ENCODE measurements at regions not wholly inside any gene's neighbourhood (a gene's known extent, or its start where the extent isn't known, plus 50 kb on each side); places are given as distances from the start of the nearest gene placed in this dataset.

GRCh38 chr6:168989421-168989820 lies 264.2 kb downstream of the THBS2 start:
- H3K27me3 ChIP-seq (ENCODE audit: control insufficient read depth in 1 of 2, insufficient read depth in 2 of 2, low read length in 2 of 2) = no peaks in the 10 kb centered on the region
- H3K36me3 ChIP-seq (ENCODE audit: control insufficient read depth in 2 of 2, insufficient read depth in 2 of 2, low read length in 2 of 2) = no peaks in the 10 kb centered on the region
- H3K9ac ChIP-seq (ENCODE audit: low read length in 2 of 2) = no peak overlapping the region
- H3K27ac ChIP-seq (ENCODE audit: low read length) = no peak overlapping the region
- H3K4me3 ChIP-seq (ENCODE audit: low read length in 2 of 2) = no peak overlapping the region
- H3K4me1 ChIP-seq (ENCODE audit: control insufficient read depth, insufficient read depth, low read length) = peaks cover 9% of the 10 kb centered on the region
- no peaks in the 10 kb centered on the region for H3K9me3 ChIP-seq (ENCODE audit: control insufficient read depth in 2 of 2, low read length in 2 of 2)

- peaks cover 9% of the 10 kb centered on the region for H3K4me1 ChIP-seq (ENCODE audit: control insufficient read depth, insufficient read depth, low read length)
- H3K27ac ChIP-seq (ENCODE audit: low read length) = no peak overlapping the region
- no peaks in the 10 kb centered on the region for H3K9me3 ChIP-seq (ENCODE audit: control insufficient read depth in 2 of 2, low read length in 2 of 2)
- no peak overlapping the region for H3K4me3 ChIP-seq (ENCODE audit: low read length in 2 of 2)
- H3K36me3 ChIP-seq (ENCODE audit: control insufficient read depth in 2 of 2, insufficient read depth in 2 of 2, low read length in 2 of 2) = no peaks in the 10 kb centered on the region
- H3K9ac ChIP-seq (ENCODE audit: low read length in 2 of 2) = no peak overlapping the region
- H3K27me3 ChIP-seq (ENCODE audit: control insufficient read depth in 1 of 2, insufficient read depth in 2 of 2, low read length in 2 of 2) = no peaks in the 10 kb centered on the region
Measured at GRCh38 chr6:168988801-168989200, 264.8 kb downstream of the THBS2 start.

- Histone ChIP-seq H3K9ac (ENCODE audit: low read length in 2 of 2) (no peak overlapping the region), H3K4me3 (ENCODE audit: low read length in 2 of 2) (no peak overlapping the region), H3K27ac (ENCODE audit: low read length) (no peak overlapping the region), H3K9me3 (ENCODE audit: control insufficient read depth in 2 of 2, low read length in 2 of 2) (no peaks in the 10 kb centered on the region), H3K27me3 (ENCODE audit: control insufficient read depth in 1 of 2, insufficient read depth in 2 of 2, low read length in 2 of 2) (no peaks in the 10 kb centered on the region), H3K4me1 (ENCODE audit: control insufficient read depth, insufficient read depth, low read length) (peaks cover 9% of the 10 kb centered on the region), H3K36me3 (ENCODE audit: control insufficient read depth in 2 of 2, insufficient read depth in 2 of 2, low read length in 2 of 2) (no peaks in the 10 kb centered on the region)
Measured at GRCh38 chr6:168988280-168988679, 265.4 kb downstream of the THBS2 start.

- no peak overlapping the region for H3K4me3 ChIP-seq (ENCODE audit: low read length in 2 of 2)
- H3K36me3 ChIP-seq (ENCODE audit: control insufficient read depth in 2 of 2, insufficient read depth in 2 of 2, low read length in 2 of 2) = no peaks in the 10 kb centered on the region
- H3K27me3 ChIP-seq (ENCODE audit: control insufficient read depth in 1 of 2, insufficient read depth in 2 of 2, low read length in 2 of 2) = no peaks in the 10 kb centered on the region
- peaks cover 9% of the 10 kb centered on the region for H3K4me1 ChIP-seq (ENCODE audit: control insufficient read depth, insufficient read depth, low read length)
- H3K9me3 ChIP-seq (ENCODE audit: control insufficient read depth in 2 of 2, low read length in 2 of 2) = no peaks in the 10 kb centered on the region
- no peak overlapping the region for H3K9ac ChIP-seq (ENCODE audit: low read length in 2 of 2)
- H3K27ac ChIP-seq (ENCODE audit: low read length) = no peak overlapping the region
Measured at GRCh38 chr6:168985705-168986104, 267.9 kb downstream of the THBS2 start.

- no peak overlapping the region for H3K4me3 ChIP-seq (ENCODE audit: low read length in 2 of 2)
- H3K36me3 ChIP-seq (ENCODE audit: control insufficient read depth in 2 of 2, insufficient read depth in 2 of 2, low read length in 2 of 2) = no peaks in the 10 kb centered on the region
- peaks cover 0 to 4% of the 10 kb centered on the region in 2 donors for H3K9me3 ChIP-seq (ENCODE audit: control insufficient read depth in 2 of 2, low read length in 2 of 2)
- H3K27me3 ChIP-seq (ENCODE audit: control insufficient read depth in 1 of 2, insufficient read depth in 2 of 2, low read length in 2 of 2) = no peaks in the 10 kb centered on the region
- H3K9ac ChIP-seq (ENCODE audit: low read length in 2 of 2) = no peak overlapping the region
- H3K27ac ChIP-seq (ENCODE audit: low read length) = no peak overlapping the region
- H3K4me1 ChIP-seq (ENCODE audit: control insufficient read depth, insufficient read depth, low read length) = peaks cover 2% of the 10 kb centered on the region
Measured at GRCh38 chr6:168983925-168984324, 269.7 kb downstream of the THBS2 start.

- no peak overlapping the region for H3K27ac ChIP-seq (ENCODE audit: low read length)
- H3K27me3 ChIP-seq (ENCODE audit: control insufficient read depth in 1 of 2, insufficient read depth in 2 of 2, low read length in 2 of 2) = no peaks in the 10 kb centered on the region
- no peak overlapping the region for H3K4me3 ChIP-seq (ENCODE audit: low read length in 2 of 2)
- H3K36me3 ChIP-seq (ENCODE audit: control insufficient read depth in 2 of 2, insufficient read depth in 2 of 2, low read length in 2 of 2) = no peaks in the 10 kb centered on the region
- H3K4me1 ChIP-seq (ENCODE audit: control insufficient read depth, insufficient read depth, low read length) = no peaks in the 10 kb centered on the region
- H3K9me3 ChIP-seq (ENCODE audit: control insufficient read depth in 2 of 2, low read length in 2 of 2) = peaks cover 0 to 4% of the 10 kb centered on the region in 2 donors
- no peak overlapping the region for H3K9ac ChIP-seq (ENCODE audit: low read length in 2 of 2)
Measured at GRCh38 chr6:168981187-168981586, 272.5 kb downstream of the THBS2 start.

- Histone ChIP-seq H3K9me3 (ENCODE audit: control insufficient read depth in 2 of 2, low read length in 2 of 2) (peaks cover 0 to 4% of the 10 kb centered on the region in 2 donors), H3K4me1 (ENCODE audit: control insufficient read depth, insufficient read depth, low read length) (no peaks in the 10 kb centered on the region), H3K9ac (ENCODE audit: low read length in 2 of 2) (no peak overlapping the region), H3K4me3 (ENCODE audit: low read length in 2 of 2) (no peak overlapping the region), H3K36me3 (ENCODE audit: control insufficient read depth in 2 of 2, insufficient read depth in 2 of 2, low read length in 2 of 2) (no peaks in the 10 kb centered on the region), H3K27me3 (ENCODE audit: control insufficient read depth in 1 of 2, insufficient read depth in 2 of 2, low read length in 2 of 2) (no peaks in the 10 kb centered on the region), H3K27ac (ENCODE audit: low read length) (no peak overlapping the region)
Measured at GRCh38 chr6:168979254-168979653, 274.4 kb downstream of the THBS2 start.

- Histone ChIP-seq H3K36me3 (ENCODE audit: control insufficient read depth in 2 of 2, insufficient read depth in 2 of 2, low read length in 2 of 2) (no peaks in the 10 kb centered on the region), H3K4me1 (ENCODE audit: control insufficient read depth, insufficient read depth, low read length) (peaks cover 2% of the 10 kb centered on the region), H3K9ac (ENCODE audit: low read length in 2 of 2) (no peak overlapping the region), H3K27me3 (ENCODE audit: control insufficient read depth in 1 of 2, insufficient read depth in 2 of 2, low read length in 2 of 2) (no peaks in the 10 kb centered on the region), H3K27ac (ENCODE audit: low read length) (no peak overlapping the region), H3K9me3 (ENCODE audit: control insufficient read depth in 2 of 2, low read length in 2 of 2) (no peaks in the 10 kb centered on the region), H3K4me3 (ENCODE audit: low read length in 2 of 2) (no peak overlapping the region)
Measured at GRCh38 chr6:168972128-168972527, 281.5 kb downstream of the THBS2 start.

- no peak overlapping the region for H3K27ac ChIP-seq (ENCODE audit: low read length)
- H3K27me3 ChIP-seq (ENCODE audit: control insufficient read depth in 1 of 2, insufficient read depth in 2 of 2, low read length in 2 of 2) = no peaks in the 10 kb centered on the region
- H3K4me1 ChIP-seq (ENCODE audit: control insufficient read depth, insufficient read depth, low read length) = peaks cover 2% of the 10 kb centered on the region
- H3K9me3 ChIP-seq (ENCODE audit: control insufficient read depth in 2 of 2, low read length in 2 of 2) = no peaks in the 10 kb centered on the region
- H3K36me3 ChIP-seq (ENCODE audit: control insufficient read depth in 2 of 2, insufficient read depth in 2 of 2, low read length in 2 of 2) = no peaks in the 10 kb centered on the region
- H3K9ac ChIP-seq (ENCODE audit: low read length in 2 of 2) = no peak overlapping the region
- no peak overlapping the region for H3K4me3 ChIP-seq (ENCODE audit: low read length in 2 of 2)
Measured at GRCh38 chr6:168971549-168971948, 282.1 kb downstream of the THBS2 start.

- H3K9ac ChIP-seq (ENCODE audit: low read length in 2 of 2) = no peak overlapping the region
- H3K36me3 ChIP-seq (ENCODE audit: control insufficient read depth in 2 of 2, insufficient read depth in 2 of 2, low read length in 2 of 2) = no peaks in the 10 kb centered on the region
- H3K27ac ChIP-seq (ENCODE audit: low read length) = no peak overlapping the region
- H3K9me3 ChIP-seq (ENCODE audit: control insufficient read depth in 2 of 2, low read length in 2 of 2) = no peaks in the 10 kb centered on the region
- no peak overlapping the region for H3K4me3 ChIP-seq (ENCODE audit: low read length in 2 of 2)
- no peaks in the 10 kb centered on the region for H3K27me3 ChIP-seq (ENCODE audit: control insufficient read depth in 1 of 2, insufficient read depth in 2 of 2, low read length in 2 of 2)
- H3K4me1 ChIP-seq (ENCODE audit: control insufficient read depth, insufficient read depth, low read length) = peaks cover 2% of the 10 kb centered on the region
Measured at GRCh38 chr6:168968801-168969200, 284.8 kb downstream of the THBS2 start.

- H3K9ac ChIP-seq (ENCODE audit: low read length in 2 of 2) = no peak overlapping the region
- no peak overlapping the region for H3K4me3 ChIP-seq (ENCODE audit: low read length in 2 of 2)
- no peaks in the 10 kb centered on the region for H3K36me3 ChIP-seq (ENCODE audit: control insufficient read depth in 2 of 2, insufficient read depth in 2 of 2, low read length in 2 of 2)
- H3K4me1 ChIP-seq (ENCODE audit: control insufficient read depth, insufficient read depth, low read length) = peaks cover 2% of the 10 kb centered on the region
- no peaks in the 10 kb centered on the region for H3K27me3 ChIP-seq (ENCODE audit: control insufficient read depth in 1 of 2, insufficient read depth in 2 of 2, low read length in 2 of 2)
- no peak overlapping the region for H3K27ac ChIP-seq (ENCODE audit: low read length)
- no peaks in the 10 kb centered on the region for H3K9me3 ChIP-seq (ENCODE audit: control insufficient read depth in 2 of 2, low read length in 2 of 2)
Measured at GRCh38 chr6:168968228-168968627, 285.4 kb downstream of the THBS2 start.
